H9 (cell line): ENCODE measurements at regions not wholly inside any gene's neighbourhood (a gene's known extent, or its start where the extent isn't known, plus 50 kb on each side); places are given as distances from the start of the nearest gene placed in this dataset.

Experiments used
- DNase-seq: peaks from one replicate; pipeline ENCODE4 v3.0.0-alpha.2; 2017
- H2AFZ ChIP-seq: one replicate; pipeline ENCODE4 v1.6.1; 2013; ENCODE audit warnings: mild to moderate bottlenecking, low read length, control low read depth, moderate library complexity
- H2AK5ac ChIP-seq: 2 replicates; pipeline ENCODE4 v1.6.1; 2013; ENCODE audit warnings: low read length, control low read depth, mixed read lengths; ENCODE audit not compliant: insufficient read length
- H2BK120ac ChIP-seq: one replicate; pipeline ENCODE4 v1.6.1; 2013; ENCODE audit warnings: low read depth, mild to moderate bottlenecking, low read length, control low read depth, inconsistent platforms; ENCODE audit not compliant: poor library complexity, severe bottlenecking
- H2BK12ac ChIP-seq: 2 replicates; pipeline ENCODE4 v1.6.1; 2013; ENCODE audit warnings: low read length, control low read depth, mixed read lengths, low read depth; ENCODE audit not compliant: insufficient read length
- H2BK15ac ChIP-seq: 2 replicates; pipeline ENCODE4 v1.6.1; 2013; ENCODE audit warnings: low read depth, low read length, control low read depth
- H2BK20ac ChIP-seq: one replicate; pipeline ENCODE4 v1.6.1; 2013; ENCODE audit warnings: low read depth, mild to moderate bottlenecking, low read length, control low read depth, inconsistent platforms; ENCODE audit not compliant: poor library complexity, severe bottlenecking
- H2BK5ac ChIP-seq: 2 replicates; pipeline ENCODE4 v1.6.1; 2013; ENCODE audit warnings: low read length, control low read depth, mixed read lengths; ENCODE audit not compliant: insufficient read length
- H3K14ac ChIP-seq: 2 replicates; pipeline ENCODE4 v1.6.1; 2013; ENCODE audit warnings: low read length, control low read depth; ENCODE audit not compliant: insufficient read depth
- H3K18ac ChIP-seq: 2 replicates; pipeline ENCODE4 v1.6.1; 2013; ENCODE audit warnings: low read depth, mild to moderate bottlenecking, mixed read lengths, low read length, control low read depth; ENCODE audit not compliant: insufficient read length
- H3K23ac ChIP-seq: 2 replicates; pipeline ENCODE4 v1.6.1; 2013; ENCODE audit warnings: low read length, control low read depth, mixed read lengths, low read depth; ENCODE audit not compliant: insufficient read length
- H3K23me2 ChIP-seq: 2 replicates; pipeline ENCODE4 v1.6.1; 2013; ENCODE audit warnings: low read depth, mild to moderate bottlenecking, mixed read lengths, low read length, control low read depth; ENCODE audit not compliant: insufficient read length, poor library complexity, severe bottlenecking
- H3K27ac ChIP-seq: 2 replicates; pipeline ENCODE4 v1.5.1; 2013; ENCODE audit warnings: low read length, control low read depth, mixed read lengths, low read depth; ENCODE audit not compliant: insufficient read length
- H3K27me3 ChIP-seq: 2 replicates; pipeline ENCODE4 v1.6.1; 2013; ENCODE audit warnings: low read length, control low read depth, inconsistent platforms; ENCODE audit not compliant: insufficient read depth
- H3K4ac ChIP-seq: 2 replicates; pipeline ENCODE4 v1.6.1; 2013; ENCODE audit warnings: low read depth, mild to moderate bottlenecking, control low read depth, inconsistent platforms, low read length, moderate library complexity
- H3K4me1 ChIP-seq: 2 replicates; pipeline ENCODE4 v1.6.1; 2013; ENCODE audit warnings: low read length, control low read depth, inconsistent platforms; ENCODE audit not compliant: insufficient read depth
- H3K4me2 ChIP-seq: 2 replicates; pipeline ENCODE4 v1.6.1; 2013; ENCODE audit warnings: low read length, control low read depth, mixed read lengths; ENCODE audit not compliant: insufficient read length, insufficient read depth
- H3K56ac ChIP-seq: 2 replicates; pipeline ENCODE4 v1.6.1; 2013; ENCODE audit warnings: low read depth, mild to moderate bottlenecking, mixed read lengths, low read length, control low read depth; ENCODE audit not compliant: insufficient read length
- H3K79me1 ChIP-seq: 2 replicates; pipeline ENCODE4 v1.6.1; 2013; ENCODE audit warnings: low read depth, mild to moderate bottlenecking, moderate library complexity, low read length, control low read depth, inconsistent platforms; ENCODE audit not compliant: insufficient read depth, poor library complexity, severe bottlenecking
- H3K79me2 ChIP-seq: 2 replicates; pipeline ENCODE4 v1.6.1; 2013; ENCODE audit warnings: low read length, control low read depth, inconsistent platforms; ENCODE audit not compliant: insufficient read depth
- H3K9ac ChIP-seq: 2 replicates; pipeline ENCODE4 v1.6.1; 2013; ENCODE audit warnings: low read length, control low read depth, mixed read lengths; ENCODE audit not compliant: insufficient read length; ENCODE audit errors: extremely low read depth
- H3K9me3 ChIP-seq: one replicate; pipeline ENCODE4 v1.6.1; 2013; ENCODE audit warnings: low read depth, low read length, inconsistent platforms; ENCODE audit not compliant: control insufficient read depth
- H3T11ph ChIP-seq: one replicate; pipeline ENCODE4 v1.6.1; 2013; ENCODE audit warnings: mild to moderate bottlenecking, low read length, control low read depth, inconsistent platforms
- H4K20me1 ChIP-seq: one replicate; pipeline ENCODE4 v1.6.1; 2013; ENCODE audit not compliant: control insufficient read depth, insufficient read length, insufficient read depth
- H4K5ac ChIP-seq: 2 replicates; pipeline ENCODE4 v1.6.1; 2013; ENCODE audit warnings: low read depth, mild to moderate bottlenecking, mixed read lengths, low read length, control low read depth; ENCODE audit not compliant: insufficient read length
- H4K8ac ChIP-seq: replicated peaks from 2 replicates; pipeline ENCODE4 v1.6.1; 2013; ENCODE audit warnings: low read length, control low read depth, mixed read lengths, low read depth; ENCODE audit not compliant: insufficient read length
- H4K91ac ChIP-seq: 2 replicates; pipeline ENCODE4 v1.6.1; 2013; ENCODE audit warnings: low read depth, mild to moderate bottlenecking, moderate library complexity, mixed read lengths, low read length, control low read depth; ENCODE audit not compliant: insufficient read length
- H3K27ac Mint-ChIP-seq, 3 experiments: 2 replicates in 2 of 3; 3 replicates in 1 of 3; pipeline ENCODE4 v1.8.0; 2020 to 2021; ENCODE audit warnings: mixed read lengths in 3 of 3, mild to moderate bottlenecking in 1 of 3, moderate library complexity in 1 of 3
- H3K27me3 Mint-ChIP-seq: 2 replicates; pipeline ENCODE4 v1.8.0; 2021; ENCODE audit warnings: low read depth, mild to moderate bottlenecking, moderate library complexity, mixed read lengths
- H3K36me3 Mint-ChIP-seq, 3 experiments: 2 replicates in 2 of 3; 3 replicates in 1 of 3; pipeline ENCODE4 v1.8.0; 2020 to 2021; ENCODE audit warnings: low read depth in 3 of 3, mixed read lengths in 3 of 3; ENCODE audit not compliant: insufficient read depth in 1 of 3
- H3K4me1 Mint-ChIP-seq, 2 experiments: 2 replicates each; pipeline ENCODE4 v1.8.0; 2020; ENCODE audit warnings: mixed read lengths in 2 of 2
- H3K4me3 Mint-ChIP-seq, 2 experiments: 2 replicates in 1 of 2; 3 replicates in 1 of 2; pipeline ENCODE4 v1.8.0; 2020 to 2021; ENCODE audit warnings: mild to moderate bottlenecking in 2 of 2, mixed read lengths in 2 of 2, moderate library complexity in 1 of 2
- H3K9me3 Mint-ChIP-seq, 2 experiments: 2 replicates in 1 of 2; 3 replicates in 1 of 2; pipeline ENCODE4 v1.8.0; 2020; ENCODE audit warnings: mild to moderate bottlenecking in 2 of 2, mixed read lengths in 2 of 2, moderate library complexity in 1 of 2
- whole genome bisulfite sequencing: extraction: QIAGEN DNeasy Blood & Tissue Kit; methylation state at CpG from one replicate; pipeline ENCODE4 v1.1.7; 2013; ENCODE audit warnings: missing lambda C conversion rate, low lambda C conversion rate, mixed read lengths; ENCODE audit not compliant: insufficient read length; ENCODE audit errors: extremely low coverage; 5-methylcytosine and 5-hydroxymethylcytosine counted together
- TF ChIP-seq, protein P1 (sequence below): fragments of 200-600 bp; sonication (generic); conservative IDR thresholded peaks from 3 replicates; pipeline ENCODE4 v1.8.0; 2021; ENCODE audit warnings: antibody characterized with exemption, mild to moderate bottlenecking

DNA sequence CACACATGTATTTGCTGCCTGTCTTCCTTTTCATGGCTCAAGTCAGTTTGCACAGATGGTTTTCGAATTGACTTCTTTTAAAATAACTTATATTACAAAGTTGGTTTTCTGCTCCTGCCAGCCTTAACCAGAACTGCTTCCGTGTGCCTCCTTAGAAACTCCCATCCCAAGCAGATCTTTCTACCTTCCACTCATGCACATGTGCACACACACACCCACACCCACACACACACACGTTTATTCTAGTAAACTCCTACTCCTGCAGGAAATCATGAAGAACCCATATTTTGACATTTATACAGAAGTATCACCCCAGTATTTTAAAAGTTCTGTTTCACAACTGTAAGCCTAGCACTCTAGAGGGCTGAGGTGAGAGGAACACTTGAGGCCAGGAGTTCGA, 329.5 kb upstream of the SOX9 start:
- Histone ChIP-seq H3K14ac (no peak overlapping the region), H3K79me2 (no peaks in the 10 kb centered on the region), H2BK120ac (no peak overlapping the region), H4K8ac (no peak overlapping the region), H2BK5ac (no peak overlapping the region), H3K9ac (no peak overlapping the region), H4K20me1 (no peaks in the 10 kb centered on the region), H3K4me1 (no peaks in the 10 kb centered on the region), H3K27me3 (no peaks in the 10 kb centered on the region), H3K18ac (no peak overlapping the region), H3K4me2 (no peak overlapping the region), H2BK20ac (no peak overlapping the region), H3K4ac (no peak overlapping the region), H3K23ac (no peak overlapping the region), H3K27ac (no peak overlapping the region), H2BK15ac (no peak overlapping the region), H2AFZ (no peak overlapping the region), H3K23me2 (no peaks in the 10 kb centered on the region), H3K79me1 (no peaks in the 10 kb centered on the region), H3K56ac (no peak overlapping the region), H2AK5ac (no peak overlapping the region), H2BK12ac (no peak overlapping the region), H4K5ac (no peak overlapping the region), H3T11ph (no peak overlapping the region), H4K91ac (no peak overlapping the region), H3K9me3 (no peaks in the 10 kb centered on the region)
- Mint-ChIP-seq H3K4me1 (no peaks in the 10 kb centered on the region), H3K36me3 (peaks cover 0 to 2% (median 0%) of the 10 kb centered on the region in 3 experiments; a peak in 2 of 7 replicates), H3K9me3 (peaks cover 0 to 5% of the 10 kb centered on the region in 2 experiments; a peak in 4 of 5 replicates), H3K27ac (no peak overlapping the region), H3K27me3 (no peaks in the 10 kb centered on the region; the same call in 1 of the 2 replicates), H3K4me3 (no peak overlapping the region)
- no CpG with 5 or more reads among the region's 4 CpGs for WGBS
- TF ChIP-seq, protein P1, sequence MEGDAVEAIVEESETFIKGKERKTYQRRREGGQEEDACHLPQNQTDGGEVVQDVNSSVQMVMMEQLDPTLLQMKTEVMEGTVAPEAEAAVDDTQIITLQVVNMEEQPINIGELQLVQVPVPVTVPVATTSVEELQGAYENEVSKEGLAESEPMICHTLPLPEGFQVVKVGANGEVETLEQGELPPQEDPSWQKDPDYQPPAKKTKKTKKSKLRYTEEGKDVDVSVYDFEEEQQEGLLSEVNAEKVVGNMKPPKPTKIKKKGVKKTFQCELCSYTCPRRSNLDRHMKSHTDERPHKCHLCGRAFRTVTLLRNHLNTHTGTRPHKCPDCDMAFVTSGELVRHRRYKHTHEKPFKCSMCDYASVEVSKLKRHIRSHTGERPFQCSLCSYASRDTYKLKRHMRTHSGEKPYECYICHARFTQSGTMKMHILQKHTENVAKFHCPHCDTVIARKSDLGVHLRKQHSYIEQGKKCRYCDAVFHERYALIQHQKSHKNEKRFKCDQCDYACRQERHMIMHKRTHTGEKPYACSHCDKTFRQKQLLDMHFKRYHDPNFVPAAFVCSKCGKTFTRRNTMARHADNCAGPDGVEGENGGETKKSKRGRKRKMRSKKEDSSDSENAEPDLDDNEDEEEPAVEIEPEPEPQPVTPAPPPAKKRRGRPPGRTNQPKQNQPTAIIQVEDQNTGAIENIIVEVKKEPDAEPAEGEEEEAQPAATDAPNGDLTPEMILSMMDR: no peak
- no peak for DNase-seq
